ENCODE measurements at regions not wholly inside any gene's neighbourhood (a gene's known extent, or its start where the extent isn't known, plus 50 kb on each side); places are given as distances from the start of the nearest gene placed in this dataset.
A peak's percentile ranks its signal among the peaks of the same experiment; 100 is the strongest.

DNA sequence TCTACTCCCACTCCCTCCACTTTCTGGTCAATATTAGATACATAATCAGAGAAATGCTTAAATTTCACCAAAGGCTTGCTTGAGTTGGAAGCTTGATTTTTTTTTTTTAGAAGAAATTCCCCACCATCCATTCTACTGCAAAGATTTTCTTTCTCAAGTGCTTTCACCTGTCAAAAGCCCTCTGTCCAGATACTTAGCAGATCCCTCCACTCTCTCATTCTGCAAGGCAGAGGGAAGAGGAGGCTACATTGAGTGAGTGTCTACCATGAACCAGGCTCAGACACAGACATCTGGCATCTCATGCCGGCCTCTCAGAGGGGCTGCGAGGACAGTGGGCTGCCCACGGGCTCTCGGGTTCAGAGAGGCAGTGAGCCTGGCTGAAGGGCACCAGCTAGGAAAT, 127.6 kb upstream of the GSC start:
- DNase-seq (ENCODE audit: low read depth): no peak
- no peak overlapping the region for H3K4me3 ChIP-seq (ENCODE audit: low read depth, low read length)

DNA sequence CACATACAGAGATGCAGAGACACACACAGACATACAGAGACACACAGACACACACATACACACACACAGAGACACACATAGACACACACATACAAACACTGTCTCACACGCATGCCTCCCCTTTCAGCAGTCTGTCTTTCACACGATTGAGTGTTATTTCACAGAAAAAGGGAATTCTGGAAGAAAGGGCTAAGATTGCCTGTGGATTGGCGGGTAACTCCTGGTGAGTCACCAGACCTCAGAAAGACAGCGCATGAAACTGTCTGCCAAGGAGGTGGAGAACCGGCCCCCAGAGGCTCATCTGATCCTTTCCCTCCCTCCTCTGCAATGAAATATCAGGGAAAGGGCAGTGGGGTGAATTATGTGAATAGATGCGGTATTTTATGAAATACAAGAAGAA, 127.2 kb upstream of the GSC start:
- DNase-seq (ENCODE audit: low read depth): peak; percentile 5
- H3K4me3 ChIP-seq (ENCODE audit: low read depth, low read length): no peak overlapping the region

DNA sequence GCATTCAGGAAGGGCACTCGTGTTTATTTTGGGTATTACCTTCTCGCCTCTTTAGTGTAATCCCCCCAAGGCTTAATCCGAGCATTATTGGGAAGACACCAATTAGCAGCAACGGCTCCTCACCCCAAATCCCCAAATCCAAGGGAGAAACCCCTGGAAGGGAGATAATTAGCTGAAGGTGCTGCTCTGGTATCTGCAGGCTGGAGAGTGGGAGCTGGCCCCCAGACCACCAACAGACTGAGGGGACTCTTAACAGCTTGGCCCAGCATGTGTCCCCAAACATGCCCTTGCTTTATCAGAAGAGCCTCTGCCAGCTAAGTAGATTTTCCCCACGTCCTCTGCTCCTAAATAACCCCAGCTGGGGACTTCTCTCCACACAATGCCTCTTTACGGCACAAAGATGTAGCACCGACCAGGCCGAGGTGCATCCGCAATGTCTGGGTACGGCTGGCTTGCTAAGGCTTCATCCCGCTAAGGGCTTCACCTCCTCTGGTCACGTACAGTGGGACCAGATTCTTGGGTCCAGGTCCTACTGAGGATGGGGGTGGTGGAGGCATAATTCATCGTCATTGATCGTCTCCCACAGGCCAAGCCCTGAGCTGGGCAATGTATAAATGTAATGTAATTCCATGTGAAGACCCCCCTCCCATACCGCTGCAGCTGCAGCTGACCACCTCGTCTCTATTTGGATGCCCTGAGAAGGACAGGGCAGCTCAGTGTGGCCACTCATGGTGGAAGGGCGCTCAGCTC, 123.7 kb upstream of the GSC start:
- no peak for DNase-seq (ENCODE audit: low read depth)
- no peak overlapping the region for H3K4me3 ChIP-seq (ENCODE audit: low read depth, low read length)

DNA sequence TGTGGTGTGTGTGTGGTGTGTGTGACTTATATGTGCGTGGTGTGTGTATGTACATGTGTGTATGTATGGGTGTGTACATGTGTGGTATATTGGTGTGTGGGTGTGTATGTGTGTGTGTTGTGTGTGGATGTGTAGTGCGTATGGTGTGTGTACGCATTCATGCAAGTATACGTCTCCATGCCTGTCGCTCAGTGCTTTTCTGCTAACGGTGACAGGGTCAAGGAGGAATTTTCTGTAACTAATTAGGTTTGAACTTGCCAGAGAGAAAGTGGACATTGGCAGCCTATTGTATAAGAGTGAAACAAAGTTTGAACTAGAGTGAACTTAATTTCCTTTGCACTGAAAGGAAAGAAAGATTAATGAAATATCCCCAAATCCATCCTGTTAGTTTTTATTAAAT, 120.9 kb upstream of the GSC start:
- no peak for DNase-seq (ENCODE audit: low read depth)
- H3K4me3 ChIP-seq (ENCODE audit: low read depth, low read length): no peak overlapping the region

DNA sequence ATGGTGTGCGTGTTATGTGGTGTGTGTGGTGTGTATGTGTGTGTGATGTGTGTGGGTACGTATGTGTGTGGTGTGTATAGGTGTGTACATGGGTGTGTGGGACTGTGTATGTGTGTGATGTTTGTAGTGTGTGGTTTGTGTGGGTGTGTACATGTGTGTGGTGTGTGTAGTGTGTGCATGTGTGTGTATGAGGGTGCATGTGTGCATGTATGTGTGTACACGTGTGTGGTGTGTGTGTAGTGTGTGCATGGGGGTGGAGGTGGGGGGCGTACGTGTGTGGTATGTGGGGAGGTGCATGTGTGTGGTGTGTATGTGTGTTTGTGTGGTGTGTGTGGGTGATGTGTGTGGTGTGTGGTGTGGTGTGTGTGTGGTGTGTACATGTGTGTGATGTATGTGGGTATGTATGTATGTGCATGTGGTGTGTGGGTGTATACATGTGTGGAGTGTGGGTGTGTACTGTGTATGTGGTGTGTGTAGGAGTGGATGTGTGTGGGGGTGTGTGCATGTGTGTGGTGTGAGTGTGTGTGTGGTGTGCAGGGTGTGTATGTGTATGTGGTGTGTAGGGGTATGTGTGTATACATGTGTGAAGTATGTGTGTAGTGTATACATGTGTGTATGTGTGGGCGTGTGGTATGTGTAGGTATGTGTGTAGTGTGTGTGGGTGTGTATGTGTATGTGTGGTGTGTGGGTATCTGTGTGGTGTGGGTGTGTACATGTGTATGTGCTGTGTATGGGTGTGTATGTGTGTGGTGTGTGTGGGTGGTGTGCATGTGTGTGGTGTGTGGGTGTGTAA, 119.8 kb upstream of the GSC start:
- no peak overlapping the region for H3K4me3 ChIP-seq (ENCODE audit: low read depth, low read length)
- no peak for DNase-seq (ENCODE audit: low read depth)

DNA sequence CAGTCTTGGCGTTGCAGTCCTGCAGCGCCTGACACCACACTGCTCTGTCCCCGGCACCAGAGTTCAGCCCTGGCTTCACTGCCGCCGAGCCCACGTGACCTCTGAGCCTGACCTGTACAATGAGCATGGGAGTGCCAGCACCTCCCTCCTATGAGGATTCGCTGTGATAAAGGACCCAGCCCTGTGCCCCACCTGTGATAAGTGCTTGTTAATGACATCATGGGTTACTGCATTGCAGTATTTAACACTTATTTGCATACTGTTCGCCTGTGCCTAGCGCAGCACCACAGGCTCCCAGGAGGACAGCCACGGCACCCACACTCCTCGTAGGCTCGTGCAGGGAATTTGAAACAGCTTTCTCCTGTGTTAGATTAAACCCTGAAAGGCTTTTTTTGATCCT, 118.2 kb upstream of the GSC start:
- no peak overlapping the region for H3K4me3 ChIP-seq (ENCODE audit: low read depth, low read length)
- no peak for DNase-seq (ENCODE audit: low read depth)

DNA sequence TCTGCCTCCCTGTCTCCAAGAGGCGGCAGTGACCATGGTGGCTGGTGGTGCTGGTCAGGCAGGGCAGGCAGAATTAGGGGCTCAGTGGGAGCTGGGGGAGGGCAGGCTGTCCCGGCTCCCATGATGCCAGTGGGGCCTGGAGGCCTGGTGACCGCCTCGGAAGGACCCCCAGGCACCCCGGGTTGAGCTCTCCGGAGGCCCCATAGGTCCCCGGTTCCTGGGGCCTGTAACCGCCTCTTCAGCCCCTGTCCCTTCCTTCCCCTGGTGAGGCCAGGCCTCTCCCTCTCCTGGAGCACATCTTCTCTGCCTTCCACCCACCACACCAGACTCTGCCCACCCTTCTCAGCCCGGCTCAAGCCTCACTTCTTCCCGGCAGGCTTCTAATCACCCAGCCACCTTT, 117.7 kb upstream of the GSC start:
- H3K4me3 ChIP-seq (ENCODE audit: low read depth, low read length): no peak overlapping the region
- DNase-seq (ENCODE audit: low read depth): no peak

DNA sequence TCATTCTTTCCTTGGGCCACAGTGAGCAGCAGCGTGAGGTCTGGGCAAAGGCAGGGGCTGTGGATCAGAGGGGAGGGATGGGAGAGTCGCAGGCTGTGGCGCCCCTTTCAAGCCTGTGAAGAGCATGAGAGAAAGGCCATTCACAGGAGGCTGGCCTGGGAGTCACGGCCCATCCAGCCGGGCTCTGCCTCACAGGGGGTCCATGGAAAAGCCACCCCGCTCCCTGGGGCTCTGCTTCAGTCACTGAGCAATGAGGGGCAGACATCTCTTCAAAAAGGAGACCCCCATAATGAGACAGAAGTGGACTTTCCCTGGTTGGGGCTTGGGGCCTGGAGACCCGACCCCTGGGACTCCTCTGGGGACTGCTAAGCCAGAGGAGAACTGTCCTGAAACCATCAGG, 117.0 kb upstream of the GSC start:
- H3K4me3 ChIP-seq (ENCODE audit: low read depth, low read length): no peak overlapping the region
- no peak for DNase-seq (ENCODE audit: low read depth)

DNA sequence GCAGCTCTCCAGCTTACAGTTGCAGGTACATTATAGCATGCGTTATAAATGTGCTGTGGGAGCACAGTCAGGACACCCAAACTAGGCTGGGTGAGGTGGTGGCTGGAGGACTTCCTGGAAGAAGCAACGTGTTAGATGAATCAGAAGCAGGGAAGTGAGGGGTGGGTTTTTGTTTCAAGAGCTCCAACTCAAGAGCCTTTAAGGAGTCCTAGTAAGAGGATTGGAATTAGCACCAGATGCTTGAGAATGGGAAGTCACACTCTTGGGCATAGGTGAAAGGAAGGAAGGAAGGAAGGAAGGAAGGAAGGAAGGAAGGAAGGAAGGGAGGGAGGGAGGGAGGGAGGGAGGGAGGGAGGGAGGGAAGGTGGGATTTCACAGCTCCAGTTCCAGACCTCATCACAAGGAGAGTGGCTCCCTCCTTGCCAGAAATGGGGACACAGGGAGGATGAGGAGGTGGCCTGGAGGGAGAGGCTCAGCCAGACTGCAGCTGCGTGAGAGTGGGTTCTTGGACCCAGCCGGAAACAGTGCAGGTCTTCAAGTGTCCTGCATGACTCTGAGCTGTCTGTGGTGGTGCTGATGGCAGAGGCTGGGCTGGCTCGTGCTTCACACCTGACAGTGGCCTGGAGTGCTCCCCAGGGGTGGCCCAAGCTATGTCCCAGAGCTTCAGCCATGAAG, 115.7 kb upstream of the GSC start:
- H3K4me3 ChIP-seq (ENCODE audit: low read depth, low read length): no peak overlapping the region
- no peak for DNase-seq (ENCODE audit: low read depth)

DNA sequence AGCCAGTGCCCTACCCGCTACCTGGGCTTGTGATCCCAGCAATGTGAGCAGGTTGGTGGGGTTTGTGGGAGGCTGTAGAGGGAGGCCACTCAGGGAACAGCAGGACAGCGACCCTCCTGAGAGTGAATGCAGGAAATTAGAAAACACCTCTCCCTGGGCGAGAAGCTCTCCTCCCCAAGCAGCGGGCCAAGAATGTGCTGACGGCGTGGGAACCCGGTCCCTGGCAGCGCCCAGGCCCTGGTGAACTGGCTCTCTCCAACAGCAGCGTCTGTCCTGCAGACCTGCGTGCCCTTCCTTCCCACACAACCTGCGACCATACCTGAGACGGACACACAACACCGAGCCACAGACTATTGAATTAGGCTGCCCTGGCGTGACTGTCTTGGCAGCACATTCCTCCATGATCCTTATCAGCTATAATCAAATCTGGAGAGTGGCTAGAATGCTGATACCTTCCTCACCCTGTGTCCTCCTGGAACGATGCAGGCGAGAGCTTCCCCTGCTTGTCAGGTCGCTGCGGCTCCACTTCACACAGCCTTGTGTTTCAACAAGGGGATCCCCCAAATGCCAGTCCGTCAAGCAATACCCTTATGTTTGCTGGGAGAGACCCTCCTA, 114.8 kb upstream of the GSC start:
- DNase-seq (ENCODE audit: low read depth): no peak
- H3K4me3 ChIP-seq (ENCODE audit: low read depth, low read length): no peak overlapping the region

DNA sequence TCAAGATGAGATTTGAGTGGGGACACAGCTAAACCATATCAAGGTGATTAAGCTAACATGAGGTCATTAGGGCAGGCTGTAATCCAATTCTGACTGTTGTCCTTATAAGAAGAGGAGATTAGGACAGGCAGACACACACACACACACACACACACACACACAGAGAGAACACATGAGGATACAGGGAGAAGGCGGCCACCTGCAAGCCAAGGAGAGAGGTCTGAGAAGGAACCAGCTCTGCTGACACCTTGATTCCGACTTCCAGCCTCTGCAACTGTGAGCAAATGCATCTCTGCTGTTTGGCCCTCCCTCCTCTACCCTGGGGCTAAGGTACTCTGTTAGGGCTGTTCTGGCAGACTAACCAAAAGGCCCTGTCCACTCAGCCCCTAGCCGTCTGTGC, 112.5 kb upstream of the GSC start:
- no peak overlapping the region for H3K4me3 ChIP-seq (ENCODE audit: low read depth, low read length)
- DNase-seq (ENCODE audit: low read depth): no peak

DNA sequence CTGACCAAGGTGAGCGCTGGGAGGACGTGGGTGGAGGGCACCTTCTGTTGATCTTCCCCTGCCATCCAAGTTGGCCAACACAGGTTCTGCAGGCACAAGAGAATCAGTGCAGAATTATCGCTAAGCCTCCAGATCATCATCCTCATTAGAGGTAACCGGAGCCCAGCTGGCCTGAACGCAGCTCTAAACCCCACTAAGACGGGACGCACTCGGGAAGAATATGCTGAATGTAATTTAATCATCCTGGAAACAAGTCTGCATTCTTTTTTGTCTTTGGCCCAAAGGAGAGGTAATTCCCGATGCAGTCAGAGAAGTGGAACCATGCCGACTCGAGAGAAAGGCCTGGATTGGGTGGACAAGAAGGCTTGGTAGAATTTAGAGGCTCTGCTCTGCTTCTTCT, 111.0 kb upstream of the GSC start:
- H3K4me3 ChIP-seq (ENCODE audit: low read depth, low read length): no peak overlapping the region
- no peak for DNase-seq (ENCODE audit: low read depth)

DNA sequence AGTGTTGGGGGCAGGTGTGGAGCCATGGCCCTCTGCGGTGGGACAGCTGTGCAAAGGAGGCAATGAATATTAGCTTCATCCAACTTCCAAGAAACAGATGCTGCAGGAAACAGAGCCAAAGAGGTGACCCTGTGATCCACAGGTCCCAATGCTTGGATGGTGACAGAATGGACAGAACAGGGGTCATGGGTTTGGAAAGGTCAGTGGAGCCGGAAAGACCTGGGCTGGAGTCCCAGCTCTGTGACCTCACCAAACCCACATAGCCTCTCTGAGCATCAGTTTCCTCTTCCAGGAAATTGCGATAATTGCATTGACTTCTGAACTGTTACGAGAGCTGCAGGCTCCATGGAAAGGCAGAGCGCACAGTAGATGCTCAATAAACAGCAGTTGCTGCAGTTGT, 110.2 kb upstream of the GSC start:
- H3K4me3 ChIP-seq (ENCODE audit: low read depth, low read length): no peak overlapping the region
- no peak for DNase-seq (ENCODE audit: low read depth)

DNA sequence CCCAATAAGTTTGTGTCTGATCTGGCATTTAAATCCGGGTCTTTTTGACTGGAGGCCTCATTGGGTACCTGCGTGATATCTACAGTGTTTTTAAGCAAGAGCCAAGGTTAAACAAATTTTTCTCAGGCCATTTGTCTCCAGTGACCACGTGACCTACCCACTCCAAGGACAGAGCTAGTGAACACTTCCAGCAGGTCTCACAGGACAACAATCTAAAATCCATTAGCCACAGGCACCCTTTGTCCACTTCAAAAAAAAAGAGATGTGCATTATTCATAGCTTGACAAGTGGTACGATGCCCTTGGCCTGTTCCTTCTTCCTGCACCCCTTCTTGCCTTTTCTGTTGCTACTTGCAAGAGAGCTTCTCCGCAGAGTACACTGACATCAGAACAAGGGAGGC, 109.6 kb upstream of the GSC start:
- no peak for DNase-seq (ENCODE audit: low read depth)
- H3K4me3 ChIP-seq (ENCODE audit: low read depth, low read length): no peak overlapping the region

DNA sequence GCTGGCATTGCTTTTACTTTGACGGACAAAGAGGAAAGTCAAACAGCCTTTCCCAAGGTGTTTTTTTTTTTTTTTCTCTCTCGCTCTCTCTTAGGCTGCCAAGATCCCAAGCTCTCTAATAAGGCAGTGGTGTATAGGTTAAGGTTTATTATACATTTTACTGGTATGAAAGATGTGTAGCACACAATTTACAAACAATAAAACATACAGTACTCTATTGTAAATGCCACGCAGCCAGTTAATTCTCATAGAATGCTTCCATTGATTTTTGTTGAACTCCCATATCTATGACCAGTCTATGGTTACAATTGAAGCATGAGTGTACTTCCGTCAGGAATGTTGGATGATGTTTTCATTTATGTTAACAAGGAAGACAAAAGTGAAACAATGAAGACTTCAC, 106.4 kb upstream of the GSC start:
- DNase-seq (ENCODE audit: low read depth): no peak
- no peak overlapping the region for H3K4me3 ChIP-seq (ENCODE audit: low read depth, low read length)

DNA sequence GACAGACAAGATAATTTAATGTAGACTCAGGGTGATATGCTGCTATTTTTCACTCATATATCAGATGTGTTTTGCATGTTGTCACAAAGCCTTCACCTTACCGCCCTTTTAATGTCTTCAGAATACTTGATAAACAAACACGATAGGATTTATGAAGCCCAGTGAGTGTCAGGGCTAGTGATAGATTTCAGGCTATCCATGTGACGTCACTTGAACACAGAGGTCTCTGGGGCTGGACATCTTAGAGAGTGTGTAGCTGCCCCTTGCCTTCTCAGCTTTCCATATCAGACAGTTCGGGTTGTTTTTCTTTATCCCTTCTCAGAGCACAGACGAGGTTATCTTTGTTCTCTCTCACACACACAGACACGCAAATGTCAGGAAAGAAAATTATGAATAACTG, 105.3 kb upstream of the GSC start:
- H3K4me3 ChIP-seq (ENCODE audit: low read depth, low read length): no peak overlapping the region
- DNase-seq (ENCODE audit: low read depth): no peak

DNA sequence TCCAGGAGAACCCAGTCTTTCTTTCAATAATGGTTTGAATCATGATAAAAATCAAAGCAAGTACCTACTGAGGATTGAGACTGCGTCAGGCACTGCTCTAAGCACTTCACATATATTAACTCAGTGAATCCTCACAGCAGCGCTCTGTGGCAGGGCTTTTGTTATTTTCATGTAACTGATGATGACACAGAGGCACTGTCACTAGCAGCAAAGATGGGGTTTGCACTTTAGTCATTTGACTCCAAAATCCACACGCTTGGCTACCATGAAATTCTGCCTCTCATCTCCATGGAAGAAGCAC, 98.8 kb upstream of the GSC start:
- no peak for DNase-seq (ENCODE audit: low read depth)

DNA sequence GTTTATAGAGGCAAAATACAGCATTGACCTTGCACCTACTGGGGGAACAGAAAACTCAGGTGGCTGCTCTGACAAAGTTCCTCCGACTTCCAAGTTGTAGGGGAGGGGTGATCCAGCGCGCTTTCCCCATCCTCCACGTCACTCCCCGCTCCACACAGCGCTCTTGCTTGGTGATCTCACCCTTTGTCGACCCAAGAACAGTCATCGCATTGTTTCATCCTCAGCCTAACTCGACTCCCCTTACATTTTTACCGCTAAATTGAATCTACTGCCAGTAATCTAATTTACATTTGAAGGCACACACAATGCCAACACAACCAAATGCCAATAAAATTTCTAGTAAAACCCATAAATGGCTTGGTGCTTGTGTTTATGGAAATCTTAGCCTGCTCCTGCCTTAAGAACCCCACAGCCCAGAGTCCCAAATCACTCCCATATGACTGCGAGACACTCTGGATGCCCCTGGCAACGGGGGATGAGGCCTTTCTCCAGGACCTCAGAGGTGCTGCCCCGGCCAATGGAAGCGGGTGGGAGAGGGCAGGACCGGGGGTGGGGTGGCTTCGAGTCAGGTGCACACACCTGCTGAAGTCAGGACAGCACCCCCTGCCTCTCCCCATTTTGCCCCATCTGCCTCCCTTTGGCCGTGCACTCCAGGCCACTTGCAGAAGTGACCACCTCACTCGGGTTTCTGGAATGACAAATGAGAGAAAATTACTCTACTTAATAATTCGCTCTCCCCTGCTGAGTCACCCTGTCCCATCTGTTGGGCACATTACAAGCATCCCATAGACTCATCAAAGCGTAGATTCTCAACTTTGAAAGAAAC, 98.2 kb upstream of the GSC start:
- DNase-seq (ENCODE audit: low read depth): no peak
- no peak overlapping the region for H3K4me3 ChIP-seq (ENCODE audit: low read depth, low read length)

More for the DNA sequence above, 98.8 kb upstream of the GSC start:
- H3K4me3 ChIP-seq (ENCODE audit: low read depth, low read length): no peak overlapping the region

DNA sequence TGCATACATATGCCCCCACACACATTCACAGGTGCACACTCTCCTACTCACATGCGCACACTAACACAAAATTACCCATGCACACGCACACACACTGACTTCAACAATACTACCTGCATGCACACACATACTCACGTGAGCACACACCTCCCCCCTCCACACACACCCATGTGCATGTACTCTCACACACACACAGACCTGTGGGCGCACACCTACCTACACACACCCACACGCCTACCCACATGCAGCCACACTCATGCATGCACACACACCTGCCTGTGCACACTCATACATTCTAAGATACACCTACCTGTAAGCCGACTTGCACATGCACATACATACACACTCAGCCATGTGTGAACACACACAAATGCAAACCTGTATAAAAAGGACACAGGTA, 97.3 kb upstream of the GSC start:
- DNase-seq (ENCODE audit: low read depth): no peak
- H3K4me3 ChIP-seq (ENCODE audit: low read depth, low read length): no peak overlapping the region
